ENCODE measurements at regions not wholly inside any gene's neighbourhood (a gene's known extent, or its start where the extent isn't known, plus 50 kb on each side); places are given as distances from the start of the nearest gene placed in this dataset.

DNA sequence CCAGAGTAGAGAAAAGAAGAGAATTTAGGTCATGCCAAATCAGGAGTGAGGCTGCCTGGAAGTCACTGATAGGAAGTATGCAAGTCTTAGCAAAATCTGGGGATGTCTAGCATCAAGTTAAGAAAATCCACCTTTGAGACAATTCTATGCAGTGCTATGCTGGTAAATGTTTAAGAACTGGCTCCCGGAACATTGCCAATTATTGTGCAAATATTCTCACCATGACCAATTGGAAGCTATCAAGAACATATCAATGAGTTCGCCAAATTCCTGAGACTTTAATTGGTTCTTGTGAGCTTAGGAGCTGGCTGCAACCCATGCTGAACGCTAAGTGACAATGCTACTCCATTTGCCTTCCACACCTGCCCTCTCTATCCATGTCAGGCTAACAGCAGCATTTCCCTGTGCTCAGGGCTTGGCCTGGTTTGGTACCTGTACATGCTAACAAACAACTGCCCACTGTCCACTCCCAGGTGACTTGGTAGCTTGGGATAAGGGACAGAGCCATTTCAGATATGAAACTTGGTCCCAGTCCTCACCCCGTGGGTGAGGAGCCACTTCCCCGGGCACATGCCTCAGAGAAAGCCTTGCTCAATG is 172.9 kb upstream of the KLHL29 start:
- TF ChIP-seq, protein P1, sequence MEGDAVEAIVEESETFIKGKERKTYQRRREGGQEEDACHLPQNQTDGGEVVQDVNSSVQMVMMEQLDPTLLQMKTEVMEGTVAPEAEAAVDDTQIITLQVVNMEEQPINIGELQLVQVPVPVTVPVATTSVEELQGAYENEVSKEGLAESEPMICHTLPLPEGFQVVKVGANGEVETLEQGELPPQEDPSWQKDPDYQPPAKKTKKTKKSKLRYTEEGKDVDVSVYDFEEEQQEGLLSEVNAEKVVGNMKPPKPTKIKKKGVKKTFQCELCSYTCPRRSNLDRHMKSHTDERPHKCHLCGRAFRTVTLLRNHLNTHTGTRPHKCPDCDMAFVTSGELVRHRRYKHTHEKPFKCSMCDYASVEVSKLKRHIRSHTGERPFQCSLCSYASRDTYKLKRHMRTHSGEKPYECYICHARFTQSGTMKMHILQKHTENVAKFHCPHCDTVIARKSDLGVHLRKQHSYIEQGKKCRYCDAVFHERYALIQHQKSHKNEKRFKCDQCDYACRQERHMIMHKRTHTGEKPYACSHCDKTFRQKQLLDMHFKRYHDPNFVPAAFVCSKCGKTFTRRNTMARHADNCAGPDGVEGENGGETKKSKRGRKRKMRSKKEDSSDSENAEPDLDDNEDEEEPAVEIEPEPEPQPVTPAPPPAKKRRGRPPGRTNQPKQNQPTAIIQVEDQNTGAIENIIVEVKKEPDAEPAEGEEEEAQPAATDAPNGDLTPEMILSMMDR (IDR thresholded peaks at IDR 0.05): no peak
- TF ChIP-seq EZH2 (IDR thresholded peaks at IDR 0.05): no peak
